GM21526 (cell line): ENCODE measurements at regions not wholly inside any gene's neighbourhood (a gene's known extent, or its start where the extent isn't known, plus 50 kb on each side); places are given as distances from the start of the nearest gene placed in this dataset.
"Not testable (repeated sequence)": the region's sequence is repeated elsewhere in the genome, so short reads cannot be mapped to it uniquely, and the experiment has no call there.

Experiments
- ATAC-seq: cut with Tn5 transposase; IDR thresholded peaks from one replicate; pipeline ENCODE4 v1.9.1; 2021; ENCODE audit warnings: moderate library complexity; ENCODE audit not compliant: unreplicated experiment, low FRiP score

DNA sequence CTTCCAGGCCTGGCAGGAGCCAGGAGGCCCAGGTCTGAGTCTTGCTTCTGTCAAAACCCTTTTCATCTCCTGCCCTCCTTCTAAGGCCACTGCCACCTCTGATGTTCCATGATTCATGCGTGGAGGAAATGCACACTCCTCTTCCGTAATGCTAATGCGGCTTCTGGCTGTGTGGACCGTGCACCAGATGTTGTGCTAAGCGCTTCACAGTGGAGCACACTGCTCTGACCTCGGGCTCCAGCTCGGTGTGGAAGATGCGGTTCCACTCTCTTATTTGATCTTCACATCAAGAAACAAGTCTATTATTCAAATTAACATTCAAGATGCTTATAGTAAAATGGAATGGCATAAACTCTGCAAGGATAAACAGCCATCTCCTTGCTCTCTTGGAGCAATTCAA, 629.2 kb downstream of the UQCRFS1 start:
- ATAC-seq, result no peak

DNA sequence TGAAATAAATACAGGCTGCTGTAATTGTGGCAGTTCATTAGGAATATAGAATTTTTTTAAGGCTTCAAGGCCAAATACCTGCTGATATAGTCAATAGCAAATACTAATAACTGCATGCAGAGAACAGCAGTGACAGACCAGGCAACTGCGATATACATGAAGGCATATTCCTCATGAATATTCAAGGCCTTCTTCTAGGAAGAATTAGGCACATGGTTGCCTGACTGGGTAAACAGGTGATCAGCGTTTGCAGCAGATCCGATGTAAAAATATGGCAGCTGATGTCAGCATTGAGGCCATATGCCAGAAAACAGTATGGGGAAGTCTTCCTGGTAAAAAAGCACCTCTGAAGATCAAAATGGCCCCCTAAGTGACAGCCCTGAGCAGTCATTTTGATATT, 629.7 kb downstream of the UQCRFS1 start:
- ATAC-seq, result no peak

DNA sequence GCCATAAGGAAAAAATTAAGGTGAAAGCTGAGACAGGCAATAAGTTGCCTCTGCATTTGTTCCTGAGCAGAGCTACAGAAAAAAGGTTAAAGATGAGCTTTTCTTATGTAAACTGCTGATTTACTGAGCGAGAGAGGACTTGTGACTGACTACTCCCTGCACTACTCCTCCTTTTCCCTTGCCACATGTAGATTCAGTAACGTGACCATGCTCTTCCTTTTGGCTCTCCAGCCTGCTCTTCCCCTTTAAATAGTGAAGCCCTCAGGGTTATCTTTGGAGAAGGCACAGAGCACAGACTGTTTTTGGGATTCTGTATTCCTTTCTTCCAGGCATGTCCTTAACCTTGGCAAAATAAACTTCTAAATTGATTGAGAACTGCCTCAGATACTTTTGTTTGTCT, 630.2 kb downstream of the UQCRFS1 start:
- ATAC-seq, result no peak

DNA sequence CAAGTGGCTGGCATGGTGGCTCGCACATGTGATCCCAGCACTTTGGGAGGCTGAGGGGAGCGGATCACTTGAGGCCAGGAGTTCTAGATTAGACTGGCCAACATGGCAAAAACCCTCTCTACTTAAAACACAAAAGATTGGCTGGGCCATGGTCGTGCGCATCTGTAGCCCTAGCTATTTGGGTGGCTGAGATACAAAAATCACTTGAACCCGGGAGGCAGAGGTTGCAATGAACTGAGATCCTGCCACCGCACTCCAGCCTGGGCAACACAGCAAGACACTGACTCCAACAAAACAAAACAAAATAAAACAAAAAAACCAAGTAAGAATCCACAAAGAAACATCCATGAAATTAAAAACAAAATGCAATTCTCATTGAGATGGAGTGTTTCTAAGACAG, 630.6 kb downstream of the UQCRFS1 start:
- no peak for ATAC-seq

DNA sequence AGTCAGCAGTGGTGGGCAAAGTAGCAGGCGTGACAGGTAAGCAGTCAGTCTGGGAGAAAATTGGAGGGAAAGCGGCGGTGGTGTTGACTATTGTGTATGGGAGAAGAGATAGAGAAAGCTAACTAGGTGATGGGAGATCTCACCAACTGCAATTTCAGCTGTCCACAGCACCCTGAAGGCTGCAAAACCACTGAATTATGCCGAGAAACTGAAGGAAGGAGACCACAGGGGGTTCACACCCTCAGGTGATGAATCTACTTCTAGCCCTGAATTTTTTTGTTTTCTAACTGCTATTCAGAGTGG, 631.5 kb downstream of the UQCRFS1 start:
- no peak for ATAC-seq

DNA sequence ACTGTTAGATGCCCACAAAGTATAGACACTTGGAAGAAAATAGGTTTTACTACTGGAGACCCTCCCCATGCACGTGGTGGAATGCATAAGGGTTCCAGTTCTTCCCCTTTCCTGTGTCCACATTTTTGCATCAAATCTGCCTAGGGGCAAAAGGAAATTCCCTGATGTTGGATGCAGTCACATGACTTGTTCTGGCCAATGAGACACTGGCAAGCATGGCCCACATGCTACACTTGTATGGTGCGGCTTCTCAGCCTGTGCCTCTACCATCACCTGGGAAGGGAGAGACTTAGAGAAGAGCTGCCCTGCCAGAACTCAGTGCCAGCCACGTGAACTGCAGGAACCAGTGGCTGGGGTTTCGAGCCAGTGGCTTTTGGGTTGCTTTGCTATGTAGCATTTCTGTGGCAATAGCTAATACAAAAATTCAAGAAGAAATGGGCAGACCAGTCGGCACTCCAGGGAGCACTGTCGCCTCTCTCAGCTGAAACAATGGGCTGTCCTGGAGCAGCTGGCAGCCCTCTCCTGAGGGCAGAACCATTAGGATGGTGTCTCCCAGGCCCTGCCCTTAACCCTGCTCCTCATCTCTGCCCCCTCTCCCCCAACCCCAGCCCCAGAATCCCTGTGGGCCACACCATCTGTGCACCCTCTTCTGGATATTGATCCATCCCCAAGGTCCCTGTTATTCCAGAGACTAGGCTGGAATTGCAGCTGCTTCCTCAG, 634.0 kb downstream of the UQCRFS1 start:
- no peak for ATAC-seq

DNA sequence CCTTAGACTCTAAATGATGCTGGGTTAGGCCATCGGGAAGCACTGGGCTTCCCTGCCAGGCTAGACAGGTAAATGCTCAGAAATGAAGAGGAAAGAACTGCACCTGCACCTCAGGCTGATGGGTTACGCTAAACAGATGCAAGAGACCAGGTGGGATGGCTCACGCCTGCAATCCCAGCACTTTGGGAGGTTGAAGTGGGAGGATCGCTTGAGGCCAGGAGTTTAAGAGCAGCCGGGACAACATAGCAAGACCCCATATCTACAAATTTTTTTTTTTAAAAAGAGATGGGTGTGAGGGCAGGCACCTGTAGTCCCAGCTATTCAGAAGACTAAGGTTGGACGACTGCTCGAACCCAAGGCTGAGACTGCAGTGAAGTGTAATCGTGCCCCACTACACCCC, 634.7 kb downstream of the UQCRFS1 start:
- ATAC-seq, result no peak

DNA sequence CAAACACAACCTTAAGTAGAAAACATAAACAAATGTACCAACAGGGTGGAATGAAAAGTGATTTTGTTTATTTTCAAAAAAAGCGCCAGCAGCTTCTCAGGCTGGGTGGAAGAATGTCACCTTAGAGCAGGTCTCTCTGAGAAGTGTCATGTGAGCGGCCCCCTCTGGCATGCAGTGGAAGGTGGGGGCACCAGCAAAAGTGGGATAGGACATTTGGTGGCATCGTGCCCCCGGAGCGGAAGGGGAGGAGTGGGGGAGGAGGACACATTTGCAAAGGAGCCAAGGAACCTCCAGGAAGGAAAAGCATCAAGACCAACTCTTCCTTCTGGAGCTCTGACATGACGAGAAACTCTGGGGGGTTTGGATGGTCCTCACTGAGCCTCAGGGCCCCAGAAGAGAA, 635.3 kb downstream of the UQCRFS1 start:
- no peak for ATAC-seq

DNA sequence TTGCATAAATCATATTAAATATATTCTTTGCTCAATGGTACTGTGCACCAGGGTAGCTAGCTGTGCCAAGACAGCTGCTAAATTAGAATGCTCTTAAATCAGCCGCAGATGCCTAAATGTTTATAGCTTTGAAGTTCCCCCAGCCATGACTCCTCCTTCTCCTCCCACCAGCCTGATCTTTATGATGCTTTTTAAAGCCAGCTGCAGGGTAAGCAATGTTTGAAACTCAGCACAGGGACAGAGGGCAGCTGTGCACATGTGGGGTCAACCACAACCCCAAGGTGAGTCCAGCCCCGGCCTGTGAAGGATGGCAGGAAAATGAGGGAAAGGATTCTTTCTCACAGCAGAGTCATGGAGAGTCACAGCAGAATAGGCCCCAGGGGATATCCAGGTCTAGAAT, 635.7 kb downstream of the UQCRFS1 start:
- no peak for ATAC-seq

DNA sequence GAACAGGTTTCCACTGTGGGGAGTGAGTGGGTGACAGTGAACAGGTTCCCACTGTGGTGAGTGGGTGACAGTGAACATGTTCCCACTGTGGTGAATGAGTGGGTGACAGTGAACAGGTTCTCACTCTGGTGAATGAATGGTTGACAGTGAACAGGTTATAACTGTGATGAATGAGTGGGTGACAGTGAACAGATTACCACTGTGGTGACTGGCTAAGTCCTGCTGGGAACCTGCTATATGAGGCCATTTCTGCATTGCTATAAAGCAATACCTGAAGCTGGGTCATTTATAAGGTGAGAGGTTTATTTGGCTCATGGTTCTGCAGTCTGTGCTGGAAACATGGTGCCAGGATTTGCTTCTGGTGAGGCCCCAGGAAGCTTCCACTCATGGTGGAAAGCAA, 637.1 kb downstream of the UQCRFS1 start:
- ATAC-seq, result no peak

DNA sequence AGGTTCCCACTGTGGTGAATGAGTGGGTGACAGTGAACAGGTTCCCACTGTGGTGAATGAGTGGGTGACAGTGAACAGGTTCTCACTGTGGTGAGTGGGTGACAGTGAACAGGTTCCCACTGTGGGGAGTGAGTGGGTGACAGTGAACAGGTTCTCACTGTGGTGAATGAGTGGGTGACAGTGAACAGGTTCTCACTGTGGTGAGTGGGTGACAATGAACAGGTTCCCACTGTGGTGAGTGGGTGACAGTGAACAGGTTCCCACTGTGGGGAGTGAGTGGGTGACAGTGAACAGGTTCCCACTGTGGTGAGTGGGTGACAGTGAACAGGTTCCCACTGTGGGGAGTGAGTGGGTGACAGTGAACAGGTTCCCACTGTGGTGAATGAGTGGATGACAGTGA, 637.6 kb downstream of the UQCRFS1 start:
- ATAC-seq, result not testable (repeated sequence)

DNA sequence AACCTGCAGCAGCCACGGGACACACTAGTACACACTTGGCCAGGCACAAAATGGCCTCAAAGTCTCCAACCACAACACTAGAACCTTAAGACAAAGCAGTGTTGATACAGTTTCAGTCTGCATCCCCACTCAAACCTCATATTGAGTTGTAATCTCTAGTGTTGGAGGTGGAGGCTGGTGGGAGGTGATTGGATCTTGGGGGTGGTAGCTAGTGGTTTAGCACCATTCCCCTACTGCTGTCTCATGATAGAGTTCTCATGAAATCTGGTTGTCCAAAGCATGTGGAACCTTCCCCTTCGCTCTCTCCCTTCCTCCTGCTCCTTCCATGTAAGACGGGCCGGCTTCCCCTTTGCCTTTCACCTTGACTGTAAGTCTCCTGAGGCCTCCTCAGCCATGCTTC, 638.7 kb downstream of the UQCRFS1 start:
- no peak for ATAC-seq

DNA sequence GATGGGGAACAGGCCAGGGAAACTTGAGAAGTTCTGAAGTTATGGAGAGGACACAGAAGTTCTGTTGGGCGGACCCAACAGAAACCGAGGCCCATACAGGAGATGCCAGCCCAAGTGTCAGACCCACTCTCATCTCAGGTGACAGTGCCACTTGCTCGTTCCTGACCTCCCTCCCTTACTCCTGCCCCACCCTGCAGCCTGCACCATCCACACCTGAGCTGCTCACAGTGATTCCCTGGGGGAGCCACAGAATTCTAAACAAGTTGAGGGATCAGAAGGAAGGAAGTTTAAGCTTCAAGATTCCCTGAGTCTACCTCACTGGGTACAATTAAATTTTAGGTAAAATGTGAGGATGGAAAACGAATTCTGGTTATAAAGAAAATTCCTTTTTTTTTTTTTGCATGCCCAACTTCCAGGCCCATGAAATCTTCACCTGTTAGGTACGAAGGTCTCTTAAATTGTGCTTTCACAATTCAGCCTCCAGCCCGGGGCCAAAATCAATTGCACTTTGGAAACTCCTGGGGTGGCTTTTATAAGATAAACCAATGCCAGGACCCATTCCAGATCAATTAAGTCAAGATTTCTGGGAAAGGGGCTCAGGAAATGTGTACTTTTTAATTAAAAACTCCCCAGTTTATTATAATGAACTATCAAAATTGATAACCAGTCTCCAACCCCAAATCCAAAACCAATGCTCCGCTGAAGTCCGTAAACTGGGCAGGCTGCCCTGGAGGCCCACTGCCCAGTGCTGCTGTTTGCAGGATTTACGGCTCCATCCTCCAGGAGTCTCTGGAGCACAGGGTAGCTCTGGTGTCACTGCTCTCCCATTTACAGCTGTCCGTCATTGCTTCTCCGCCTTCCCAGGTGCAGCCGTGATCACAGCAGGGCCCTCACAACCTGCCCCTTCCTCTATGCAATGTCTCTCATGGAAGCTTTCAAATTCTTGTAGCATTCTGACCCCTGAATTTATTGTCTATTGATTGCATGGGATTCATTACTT, 643.5 kb downstream of the UQCRFS1 start:
- ATAC-seq, result no peak

DNA sequence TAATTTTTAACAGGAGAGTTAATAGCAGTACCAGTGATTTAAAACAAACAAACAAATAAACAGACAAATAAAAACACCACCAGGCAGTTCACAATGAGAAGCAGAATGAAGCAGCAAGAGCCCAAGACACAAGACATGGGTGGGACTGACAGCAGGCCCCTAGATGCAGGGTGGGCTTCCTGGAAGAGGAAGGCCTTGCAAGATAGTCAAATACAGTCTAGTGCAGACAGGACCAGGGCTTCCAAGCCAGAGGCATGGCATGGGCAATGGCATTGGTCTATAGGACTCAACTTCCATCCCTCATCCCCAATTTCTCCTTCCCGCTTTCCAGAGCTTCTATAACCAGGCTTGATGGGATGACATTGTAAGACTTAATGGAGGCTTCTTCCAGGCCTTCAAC, 645.1 kb downstream of the UQCRFS1 start:
- ATAC-seq, result no peak

DNA sequence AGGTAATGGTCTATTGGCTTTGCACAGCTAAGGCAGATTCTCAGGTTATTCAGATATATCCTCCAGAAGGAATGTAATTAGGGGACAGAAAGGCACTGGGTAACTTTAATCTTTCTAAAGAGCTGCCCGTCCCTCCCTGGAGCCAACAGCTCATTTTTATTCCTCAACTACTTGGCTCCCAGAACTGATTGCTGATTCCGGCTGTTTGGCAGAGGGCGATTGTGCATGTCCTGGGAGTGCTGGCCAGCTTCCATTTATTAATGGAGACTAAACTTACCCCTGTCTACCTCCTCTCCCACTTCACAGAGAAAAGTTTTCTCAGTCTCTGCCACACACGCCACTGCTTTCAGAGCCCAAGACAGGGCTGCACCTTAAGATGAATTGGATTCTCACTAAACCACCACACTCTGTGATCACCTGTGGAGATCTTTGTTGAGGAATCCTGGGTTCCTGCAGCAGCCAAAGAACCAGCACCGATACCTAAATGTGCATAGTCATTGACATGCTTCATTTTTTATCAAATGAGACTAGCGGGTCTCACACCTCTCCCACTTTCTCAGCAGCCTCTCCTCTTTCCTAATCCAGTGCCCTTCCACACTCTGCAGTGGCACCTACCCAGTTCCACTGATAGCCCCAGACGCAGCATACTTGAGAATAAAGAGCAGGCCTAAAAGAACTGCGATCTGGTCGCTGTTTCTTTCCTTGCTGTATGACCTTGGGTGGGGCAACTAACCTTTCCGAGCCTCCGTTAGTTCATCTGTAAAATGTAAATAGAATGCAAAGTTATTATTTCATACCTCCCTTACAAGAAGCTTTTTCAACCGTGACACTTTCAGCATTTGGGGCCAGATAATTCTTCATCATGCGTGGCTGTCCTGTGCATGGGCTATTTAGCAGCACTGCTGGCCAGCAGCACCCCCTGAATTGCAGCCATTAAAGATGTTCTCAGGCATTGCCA, 648.7 kb downstream of the UQCRFS1 start:
- no peak for ATAC-seq

DNA sequence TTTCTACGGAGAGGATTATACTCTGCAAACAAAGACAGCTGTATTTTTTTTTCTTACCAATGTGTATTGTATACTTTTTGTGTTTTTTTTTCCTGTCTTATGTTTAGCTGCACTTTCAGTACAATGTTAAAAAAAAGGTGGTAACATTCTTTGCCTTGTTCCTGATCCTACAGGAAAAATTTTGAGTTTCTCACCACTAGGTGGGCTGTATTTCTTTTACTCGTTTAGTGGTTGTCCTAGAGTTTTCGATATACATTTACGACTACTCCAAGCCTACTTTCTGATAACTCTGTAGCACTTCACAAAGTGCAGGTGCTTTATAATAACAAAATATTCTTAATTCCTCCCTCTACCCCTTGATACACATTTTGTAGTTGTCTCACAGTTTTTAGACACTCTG, 652.2 kb downstream of the UQCRFS1 start:
- ATAC-seq, result no peak

DNA sequence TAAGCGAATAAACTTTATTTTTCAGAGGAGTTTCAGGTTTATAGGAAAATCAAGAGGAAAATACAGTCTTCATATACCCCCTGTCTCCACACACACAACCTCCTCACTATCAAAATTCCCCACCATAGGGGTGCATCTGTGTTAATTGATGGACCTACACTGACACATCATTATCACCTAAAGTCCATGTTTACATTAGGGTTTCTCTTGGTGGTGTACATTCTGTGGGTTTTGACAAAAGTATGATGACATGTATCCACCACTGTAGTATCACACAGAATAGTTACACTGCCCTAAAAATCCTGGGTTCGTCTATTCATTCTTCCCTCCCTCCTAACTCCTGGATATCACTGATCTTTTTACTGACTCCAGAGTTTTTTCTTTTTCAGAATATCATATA, 654.2 kb downstream of the UQCRFS1 start:
- no peak for ATAC-seq

DNA sequence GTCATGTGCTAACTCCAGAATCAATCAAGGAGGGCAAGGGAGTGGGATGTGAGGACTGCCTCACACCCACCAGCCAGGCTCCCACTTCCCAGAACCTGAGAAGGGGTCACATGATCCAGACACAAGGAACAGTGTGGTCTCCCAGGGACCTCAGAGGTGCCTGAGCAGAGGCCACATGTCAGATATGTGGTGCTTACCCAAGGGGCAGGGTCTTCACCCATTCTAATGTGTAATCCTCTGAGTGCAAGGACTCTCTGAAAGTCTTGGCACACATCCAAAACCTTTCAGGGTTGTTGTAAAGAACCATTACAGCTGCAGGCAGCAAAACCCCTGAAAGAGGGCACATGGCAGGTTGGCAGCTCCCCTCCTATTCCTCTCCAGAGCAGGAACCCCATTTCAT, 656.6 kb downstream of the UQCRFS1 start:
- no peak for ATAC-seq

DNA sequence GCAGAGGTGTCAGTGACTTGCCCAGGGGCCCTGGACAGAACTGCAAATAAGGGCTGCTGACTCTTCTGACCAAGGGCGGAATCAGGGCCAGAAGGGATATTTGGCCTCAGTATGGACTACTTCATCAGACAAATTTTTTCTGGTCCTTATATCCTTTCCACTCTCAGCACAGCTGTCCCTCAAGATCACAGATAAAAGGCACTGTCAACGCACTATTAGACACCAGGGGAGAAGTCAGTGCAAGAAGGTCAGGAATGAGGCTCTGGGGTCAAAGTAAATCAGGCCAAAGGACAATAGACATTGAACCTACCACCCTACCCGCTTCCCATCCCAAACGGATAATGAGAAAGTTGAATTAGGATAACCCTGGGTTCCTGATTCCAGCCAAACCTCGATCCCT, 657.6 kb downstream of the UQCRFS1 start:
- ATAC-seq, result no peak

DNA sequence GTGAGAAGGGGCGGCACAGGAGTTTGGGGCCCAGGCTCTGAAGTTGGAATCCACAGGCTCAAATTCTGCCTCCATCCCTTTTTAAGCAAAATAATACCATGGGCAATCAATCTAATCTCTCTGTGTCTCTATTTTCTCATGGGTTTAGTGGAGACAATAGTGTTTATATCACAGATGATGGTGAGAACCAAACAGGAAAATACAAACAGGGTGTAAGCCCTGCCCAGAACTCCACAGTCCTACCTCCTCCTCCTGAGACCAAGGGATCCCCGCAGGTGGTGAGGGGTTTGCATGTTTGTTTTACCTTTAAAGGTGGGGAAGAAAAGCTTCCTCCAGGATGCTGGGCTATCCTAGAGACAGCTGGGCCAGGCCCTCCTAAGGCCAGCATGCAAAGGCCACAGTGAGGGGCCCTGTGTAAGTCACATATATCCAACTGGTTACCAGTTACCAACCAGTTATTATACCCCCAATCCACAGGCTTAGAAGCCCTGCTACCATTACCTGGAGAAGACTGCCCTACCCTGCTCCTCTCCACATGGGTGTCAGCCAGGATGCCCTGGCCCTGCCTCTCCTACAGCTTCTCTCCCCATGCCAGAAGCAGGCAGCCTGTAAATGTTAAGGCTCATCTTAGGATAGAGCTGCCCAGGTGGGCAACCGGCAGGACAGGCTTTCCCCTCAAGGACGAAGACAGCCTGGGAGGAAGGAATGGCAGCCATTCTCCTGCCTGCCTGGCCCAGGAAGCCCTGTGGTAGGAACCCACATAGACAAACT, 658.4 kb downstream of the UQCRFS1 start:
- ATAC-seq, result no peak
